Fibroblast of the aortic adventitia (primary cell): ENCODE measurements at regions not wholly inside any gene's neighbourhood (a gene's known extent, or its start where the extent isn't known, plus 50 kb on each side); places are given as distances from the start of the nearest gene placed in this dataset.

Experiments
- DNase-seq: peaks from one replicate; pipeline ENCODE4 v3.0.0-alpha.2; 2010; ENCODE audit warnings: low read depth
- H3K4me3 ChIP-seq: 2 replicates; pipeline ENCODE4 v1.5.1; 2011; ENCODE audit warnings: low read depth, mild to moderate bottlenecking, control low read depth, low read length, moderate library complexity
- TF ChIP-seq, protein P1 (sequence below): IDR thresholded peaks from 2 replicates; pipeline ENCODE4 v1.5.1; 2011; ENCODE audit warnings: mild to moderate bottlenecking, low read length, control low read depth, inconsistent platforms; ENCODE audit not compliant: insufficient read depth

DNA sequence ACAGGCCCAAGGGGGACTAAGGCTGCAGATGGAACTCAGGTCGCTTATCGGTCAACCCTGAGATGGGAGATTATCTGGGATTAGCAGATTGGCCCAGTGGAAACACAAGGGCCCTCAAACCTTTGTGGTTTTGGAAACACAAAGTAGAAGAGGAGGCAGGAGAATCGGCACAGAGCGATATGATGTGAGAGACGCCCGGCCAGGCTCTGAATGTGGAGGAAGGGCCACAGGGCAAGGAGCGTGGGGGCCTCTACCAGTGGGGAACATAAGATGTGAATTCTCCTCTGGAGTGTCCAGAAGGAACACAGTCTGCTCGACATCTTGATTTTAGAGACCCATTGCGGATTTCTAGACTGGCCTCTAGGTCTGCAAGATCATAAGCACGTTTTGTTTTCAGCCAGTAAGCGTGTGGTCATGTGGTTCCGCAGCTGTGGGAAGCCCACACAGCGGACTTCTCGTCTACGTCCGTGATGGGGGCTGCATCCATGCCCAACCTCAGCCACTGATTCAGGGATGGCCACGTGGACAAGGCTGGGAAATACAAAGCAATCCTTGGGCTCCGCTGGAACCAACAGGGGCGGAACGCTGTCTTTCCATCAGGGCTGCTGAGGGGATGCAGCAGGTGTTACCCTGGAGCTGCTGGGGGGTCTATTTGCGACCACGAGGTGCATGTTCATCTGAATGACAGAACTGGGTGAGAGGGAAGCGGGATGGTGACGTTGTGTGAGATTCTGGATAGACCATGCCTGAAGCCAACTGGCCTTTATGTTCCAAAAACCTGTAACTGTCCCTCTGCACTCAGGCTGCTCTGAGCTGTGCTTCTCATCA lies 127.6 kb upstream of the PMEPA1 start:
- TF ChIP-seq, protein P1, sequence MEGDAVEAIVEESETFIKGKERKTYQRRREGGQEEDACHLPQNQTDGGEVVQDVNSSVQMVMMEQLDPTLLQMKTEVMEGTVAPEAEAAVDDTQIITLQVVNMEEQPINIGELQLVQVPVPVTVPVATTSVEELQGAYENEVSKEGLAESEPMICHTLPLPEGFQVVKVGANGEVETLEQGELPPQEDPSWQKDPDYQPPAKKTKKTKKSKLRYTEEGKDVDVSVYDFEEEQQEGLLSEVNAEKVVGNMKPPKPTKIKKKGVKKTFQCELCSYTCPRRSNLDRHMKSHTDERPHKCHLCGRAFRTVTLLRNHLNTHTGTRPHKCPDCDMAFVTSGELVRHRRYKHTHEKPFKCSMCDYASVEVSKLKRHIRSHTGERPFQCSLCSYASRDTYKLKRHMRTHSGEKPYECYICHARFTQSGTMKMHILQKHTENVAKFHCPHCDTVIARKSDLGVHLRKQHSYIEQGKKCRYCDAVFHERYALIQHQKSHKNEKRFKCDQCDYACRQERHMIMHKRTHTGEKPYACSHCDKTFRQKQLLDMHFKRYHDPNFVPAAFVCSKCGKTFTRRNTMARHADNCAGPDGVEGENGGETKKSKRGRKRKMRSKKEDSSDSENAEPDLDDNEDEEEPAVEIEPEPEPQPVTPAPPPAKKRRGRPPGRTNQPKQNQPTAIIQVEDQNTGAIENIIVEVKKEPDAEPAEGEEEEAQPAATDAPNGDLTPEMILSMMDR = no peak
- no peak for DNase-seq
- H3K4me3 ChIP-seq = no peak overlapping the region

DNA sequence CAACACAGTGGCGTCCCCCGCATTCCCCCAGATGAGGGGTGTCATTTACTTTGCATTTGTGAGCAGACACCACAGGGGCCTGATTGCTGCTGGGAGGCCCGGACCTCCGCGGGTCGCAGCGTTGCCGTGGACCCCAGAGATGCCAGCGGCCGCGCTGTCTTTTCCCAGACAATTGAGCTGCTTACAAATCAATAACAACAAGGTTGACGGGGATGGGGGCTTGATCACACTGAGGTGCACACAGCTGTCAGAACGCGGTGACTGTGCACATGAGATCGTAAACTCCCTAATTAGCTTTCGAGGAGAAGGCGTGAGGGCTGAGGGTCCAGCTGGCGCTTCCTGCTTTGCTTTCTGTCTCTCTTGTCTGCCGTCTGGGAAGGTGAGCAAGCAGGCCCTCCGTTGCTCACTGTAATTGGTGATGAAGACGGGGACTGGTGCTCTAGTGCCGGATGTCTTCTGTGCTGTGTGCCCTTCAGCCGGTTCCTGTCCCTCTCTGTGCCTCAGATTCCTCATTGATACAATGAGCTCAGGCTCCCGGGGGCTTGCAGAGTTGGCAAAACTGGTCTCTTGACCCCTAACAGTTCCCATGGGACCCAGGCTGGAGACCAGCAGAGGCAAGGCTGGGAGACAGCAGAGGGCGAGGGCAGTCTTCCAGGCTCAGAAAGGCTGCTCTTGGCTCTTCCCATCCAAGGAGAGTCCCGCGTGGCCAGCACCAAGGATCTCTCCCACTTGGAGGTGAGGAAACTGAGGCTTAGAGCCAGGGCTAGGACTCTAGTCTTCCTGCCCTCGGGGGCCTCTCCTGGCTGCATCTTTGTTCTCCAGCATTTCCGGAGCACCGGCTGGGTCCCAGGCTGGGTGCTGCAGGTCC lies 126.0 kb upstream of the PMEPA1 start:
- no peak overlapping the region for H3K4me3 ChIP-seq
- TF ChIP-seq, protein P1 = no peak
- no peak for DNase-seq

DNA sequence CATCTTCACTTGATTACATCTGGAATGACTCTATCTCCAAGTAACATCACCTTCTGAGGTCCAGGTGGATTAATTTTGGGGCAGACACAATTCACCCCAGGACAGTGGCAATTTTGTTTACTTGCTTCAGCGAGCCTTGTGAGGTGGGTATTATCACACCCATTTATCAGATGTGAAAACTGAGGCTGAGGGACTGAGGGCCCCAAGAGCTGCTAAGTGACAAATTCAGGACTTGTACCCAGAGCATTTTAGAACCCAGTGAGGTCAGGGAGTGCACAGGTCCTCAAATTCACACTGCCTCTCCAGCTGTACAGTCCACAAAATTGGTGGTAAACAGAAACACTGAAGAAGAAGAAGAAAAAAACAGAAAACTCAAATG lies 125.2 kb upstream of the PMEPA1 start:
- no peak overlapping the region for H3K4me3 ChIP-seq
- DNase-seq = no peak
- TF ChIP-seq, protein P1 = no peak

DNA sequence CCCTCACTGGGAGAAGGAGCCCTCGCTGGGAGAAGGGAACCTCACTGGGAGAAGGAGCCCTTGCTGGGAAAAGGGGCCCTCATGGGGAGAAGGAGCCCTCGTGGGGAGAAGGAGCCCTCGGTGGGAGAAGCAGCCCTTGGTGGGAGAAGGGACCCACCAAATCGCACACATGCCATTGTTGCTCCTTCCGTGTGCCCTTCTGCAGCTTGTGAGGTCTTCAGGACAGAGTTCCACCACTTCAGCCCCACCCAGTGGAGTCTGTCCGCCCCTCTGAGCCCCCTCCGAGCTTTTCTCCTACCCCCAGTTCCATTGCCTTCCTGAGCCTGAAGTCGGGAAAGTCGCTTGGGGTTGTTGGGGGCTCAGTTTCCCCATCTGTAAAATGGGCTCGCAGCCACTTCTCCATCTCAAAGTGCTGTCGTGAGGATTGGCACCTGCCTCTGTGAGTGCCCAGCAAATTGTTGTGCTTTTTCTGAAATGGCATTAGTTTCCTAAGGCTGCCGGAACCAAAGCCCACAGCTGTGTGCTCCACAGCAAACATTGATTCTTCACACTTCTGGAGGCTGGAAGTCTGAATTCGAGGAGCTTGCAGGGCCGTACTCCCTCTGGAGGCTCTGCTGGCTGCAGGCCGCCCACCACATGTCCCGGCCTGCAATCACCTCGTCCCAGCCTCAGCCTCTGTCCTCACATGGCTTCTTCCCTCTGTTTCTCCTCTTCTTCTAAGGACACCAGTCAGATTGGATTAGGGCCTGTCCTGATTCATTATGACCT lies 124.7 kb upstream of the PMEPA1 start:
- no peak overlapping the region for H3K4me3 ChIP-seq
- TF ChIP-seq, protein P1 = no peak
- no peak for DNase-seq

DNA sequence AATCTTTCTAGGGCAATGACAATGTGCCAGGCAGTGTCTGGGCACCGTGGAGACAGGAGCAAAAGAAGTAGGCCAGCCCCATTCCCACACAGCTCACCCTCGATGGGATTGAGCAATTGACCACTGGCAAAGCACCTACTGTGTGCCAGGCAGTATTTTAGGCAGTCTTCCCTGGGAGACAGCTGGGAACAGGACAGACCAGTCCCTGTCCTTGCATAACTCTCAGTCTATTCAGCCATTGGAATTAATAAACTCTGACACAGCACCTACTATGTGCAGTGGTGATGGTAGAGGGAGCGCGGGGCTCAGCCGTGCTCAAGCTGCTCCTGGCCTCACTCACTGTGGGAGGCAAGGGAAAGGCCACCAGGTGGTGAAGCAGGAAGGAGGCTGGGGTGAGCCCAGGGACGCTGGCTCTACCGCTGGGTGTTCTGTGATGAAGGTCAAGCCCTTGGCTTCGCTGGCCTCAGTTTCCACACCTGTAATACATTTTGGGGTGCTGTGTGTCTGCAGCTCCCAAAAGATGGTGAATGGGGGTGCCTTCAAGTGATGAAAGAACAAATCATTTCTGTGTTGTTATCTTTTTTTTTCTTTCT lies 122.3 kb upstream of the PMEPA1 start:
- no peak for DNase-seq
- H3K4me3 ChIP-seq = no peak overlapping the region
- TF ChIP-seq, protein P1 = no peak

DNA sequence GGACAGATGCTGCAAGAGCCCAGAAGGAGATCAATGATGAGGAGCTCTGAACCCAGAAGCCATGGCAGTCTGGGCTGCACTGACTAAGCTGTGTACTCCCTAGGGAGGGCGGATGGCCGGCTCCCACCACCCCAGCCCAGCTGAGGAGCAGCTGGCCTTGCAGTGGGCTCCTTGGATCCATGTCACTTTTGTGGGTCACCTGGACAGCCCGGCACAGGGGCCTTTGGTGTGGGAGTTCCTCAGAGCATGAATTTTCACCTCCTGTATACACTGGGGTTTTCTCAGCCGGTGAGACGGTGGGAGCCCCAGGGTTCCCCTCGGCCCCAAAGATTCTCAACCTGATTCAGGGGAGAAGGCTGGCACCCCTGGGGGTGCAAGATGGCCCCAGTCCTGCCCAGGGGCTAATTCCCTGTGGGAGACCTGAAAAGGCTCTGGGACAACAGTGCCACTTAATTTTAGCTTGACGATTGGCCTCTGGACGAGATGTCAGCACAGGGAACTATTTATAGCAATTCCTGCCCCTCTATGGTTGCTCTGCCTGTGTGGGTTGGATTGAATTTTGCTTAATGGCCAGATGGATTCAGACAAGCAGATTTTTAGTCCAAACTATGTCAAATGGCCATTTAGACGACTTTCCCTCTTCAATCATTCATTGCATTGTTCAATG lies 121.6 kb upstream of the PMEPA1 start:
- H3K4me3 ChIP-seq = no peak overlapping the region
- TF ChIP-seq, protein P1 = no peak
- no peak for DNase-seq
